ENCODE measurements at regions not wholly inside any gene's neighbourhood (a gene's known extent, or its start where the extent isn't known, plus 50 kb on each side); places are given as distances from the start of the nearest gene placed in this dataset.

DNA sequence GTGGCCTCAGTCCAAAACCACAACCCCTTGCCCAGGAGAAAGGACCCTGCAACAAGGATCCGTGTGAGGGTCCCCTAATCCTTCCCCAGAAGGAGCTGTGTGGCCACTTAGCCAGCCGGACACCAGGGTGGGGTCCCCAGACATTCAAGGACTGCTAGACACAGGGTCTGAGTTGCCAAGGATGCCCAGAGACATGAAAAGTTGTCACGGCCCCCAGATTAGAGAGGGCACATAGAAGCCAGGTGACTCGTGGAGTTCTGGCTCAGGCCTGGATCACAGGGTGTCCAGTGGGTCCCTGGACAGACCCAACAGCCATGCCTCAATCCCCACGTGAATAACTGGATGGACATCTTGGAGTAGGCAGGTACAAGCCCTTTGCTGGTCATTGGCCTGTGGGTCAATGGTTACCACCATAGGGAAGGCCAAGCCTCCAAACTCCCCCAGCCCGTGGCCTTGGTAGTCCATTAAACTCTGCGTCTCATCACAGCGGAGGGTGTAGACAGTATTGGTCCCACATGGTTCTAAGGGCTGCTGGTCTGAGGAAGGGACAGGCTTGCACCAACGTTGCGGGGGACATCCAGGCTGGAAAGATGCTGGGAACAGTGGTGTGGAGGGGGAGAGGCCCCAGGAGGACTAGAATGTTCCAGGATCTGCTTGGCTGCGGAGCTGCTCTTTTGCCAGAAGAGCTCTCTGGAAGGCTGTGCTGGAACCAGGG lies 205.9 kb upstream of the PPP2R2D start:
- TF ChIP-seq, protein P1, sequence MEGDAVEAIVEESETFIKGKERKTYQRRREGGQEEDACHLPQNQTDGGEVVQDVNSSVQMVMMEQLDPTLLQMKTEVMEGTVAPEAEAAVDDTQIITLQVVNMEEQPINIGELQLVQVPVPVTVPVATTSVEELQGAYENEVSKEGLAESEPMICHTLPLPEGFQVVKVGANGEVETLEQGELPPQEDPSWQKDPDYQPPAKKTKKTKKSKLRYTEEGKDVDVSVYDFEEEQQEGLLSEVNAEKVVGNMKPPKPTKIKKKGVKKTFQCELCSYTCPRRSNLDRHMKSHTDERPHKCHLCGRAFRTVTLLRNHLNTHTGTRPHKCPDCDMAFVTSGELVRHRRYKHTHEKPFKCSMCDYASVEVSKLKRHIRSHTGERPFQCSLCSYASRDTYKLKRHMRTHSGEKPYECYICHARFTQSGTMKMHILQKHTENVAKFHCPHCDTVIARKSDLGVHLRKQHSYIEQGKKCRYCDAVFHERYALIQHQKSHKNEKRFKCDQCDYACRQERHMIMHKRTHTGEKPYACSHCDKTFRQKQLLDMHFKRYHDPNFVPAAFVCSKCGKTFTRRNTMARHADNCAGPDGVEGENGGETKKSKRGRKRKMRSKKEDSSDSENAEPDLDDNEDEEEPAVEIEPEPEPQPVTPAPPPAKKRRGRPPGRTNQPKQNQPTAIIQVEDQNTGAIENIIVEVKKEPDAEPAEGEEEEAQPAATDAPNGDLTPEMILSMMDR (IDR thresholded peaks at IDR 0.05; ENCODE audit: low read length), result no peak
- TF ChIP-seq EZH2 (optimal IDR thresholded peaks at IDR 0.05; ENCODE audit: low read depth, low read length), result no peak

All from MM.1S (cell line).